ENCODE measurements at regions not wholly inside any gene's neighbourhood (a gene's known extent, or its start where the extent isn't known, plus 50 kb on each side); places are given as distances from the start of the nearest gene placed in this dataset.

DNA sequence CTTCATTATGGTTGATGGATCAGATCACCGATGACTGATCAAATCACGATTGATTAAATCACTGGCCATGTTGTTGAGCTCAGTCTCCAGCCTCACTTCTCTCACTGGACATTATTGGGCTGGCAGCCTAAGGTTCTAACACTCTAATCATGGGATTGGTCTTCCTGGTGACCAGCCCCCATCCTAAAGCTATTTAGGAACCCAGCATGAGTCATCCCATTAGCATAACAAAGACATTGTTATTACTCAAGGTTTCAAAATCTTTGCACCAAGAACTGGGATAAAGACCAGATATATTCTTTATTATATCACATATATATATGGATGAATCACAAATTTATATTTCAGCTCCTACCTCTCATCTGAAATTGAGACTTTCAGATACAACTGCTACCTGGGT is 272.1 kb upstream of the IL12B start:
- no peak for DNase-seq

DNA sequence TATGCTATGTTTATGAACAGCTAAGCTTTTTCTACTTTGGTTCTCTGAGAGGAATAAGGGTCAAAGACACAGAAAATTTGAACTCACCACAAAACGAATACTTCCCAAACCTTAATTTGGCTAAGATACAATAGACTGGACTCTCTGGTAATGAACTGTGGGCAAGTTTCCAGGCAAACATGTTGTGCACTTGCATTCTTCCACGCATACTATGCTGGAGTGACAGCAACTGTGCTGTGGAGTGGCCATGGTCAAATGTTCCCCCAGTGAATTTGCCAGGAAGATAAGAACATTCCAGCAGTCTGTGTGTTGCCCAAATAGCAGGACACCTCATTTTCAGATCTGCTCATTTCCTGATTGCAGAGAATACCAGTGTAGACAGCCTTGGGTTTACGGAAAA is 275.3 kb upstream of the IL12B start:
- no peak for DNase-seq

DNA sequence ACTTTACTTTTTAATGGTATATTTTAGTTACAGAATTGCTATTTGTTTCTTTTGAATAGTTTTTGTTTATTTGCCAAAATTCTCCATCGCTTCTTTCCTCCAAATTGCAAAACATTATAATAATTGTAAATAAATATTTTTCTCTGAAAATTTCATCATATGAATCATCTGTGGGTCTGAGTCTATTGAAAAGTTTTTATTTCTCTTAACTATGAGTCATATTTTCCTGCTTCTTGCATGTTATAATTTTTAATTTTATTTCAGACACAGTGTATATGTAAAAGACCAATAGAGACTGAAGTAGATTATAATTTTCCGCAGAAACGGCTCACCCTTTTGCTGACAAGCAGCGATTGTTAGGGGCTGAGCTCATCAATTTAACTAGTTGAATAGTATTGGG is 279.1 kb upstream of the IL12B start:
- DNase-seq, result no peak

DNA sequence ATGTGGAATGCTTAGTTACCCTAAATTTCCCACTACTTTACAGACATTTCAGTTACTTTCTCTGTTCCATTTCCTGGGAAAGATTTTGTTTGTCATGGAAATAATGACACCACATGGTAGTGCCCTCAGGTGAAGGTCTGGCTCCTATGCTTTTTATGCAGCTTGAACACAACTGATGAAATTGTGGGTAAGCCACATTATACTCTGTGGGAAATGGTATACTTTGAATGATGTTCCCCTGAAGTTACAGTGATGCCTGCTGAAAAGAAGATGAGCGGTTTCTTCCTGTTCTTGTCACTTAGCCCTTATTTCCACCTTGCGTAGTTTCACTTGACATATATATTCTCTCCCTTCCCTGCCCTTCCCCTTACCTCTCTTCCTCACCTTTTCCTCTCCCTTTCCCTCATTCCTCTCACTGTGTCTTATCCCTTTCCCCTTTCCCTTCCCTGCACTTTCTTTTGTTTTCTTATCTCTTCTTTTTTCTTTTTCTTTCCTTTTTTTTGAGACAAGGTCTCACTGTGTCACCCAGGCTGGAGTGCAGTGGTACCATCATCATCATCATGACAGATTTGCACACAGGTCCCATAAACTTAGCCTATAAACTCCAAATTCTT is 280.8 kb upstream of the IL12B start:
- no peak for DNase-seq

DNA sequence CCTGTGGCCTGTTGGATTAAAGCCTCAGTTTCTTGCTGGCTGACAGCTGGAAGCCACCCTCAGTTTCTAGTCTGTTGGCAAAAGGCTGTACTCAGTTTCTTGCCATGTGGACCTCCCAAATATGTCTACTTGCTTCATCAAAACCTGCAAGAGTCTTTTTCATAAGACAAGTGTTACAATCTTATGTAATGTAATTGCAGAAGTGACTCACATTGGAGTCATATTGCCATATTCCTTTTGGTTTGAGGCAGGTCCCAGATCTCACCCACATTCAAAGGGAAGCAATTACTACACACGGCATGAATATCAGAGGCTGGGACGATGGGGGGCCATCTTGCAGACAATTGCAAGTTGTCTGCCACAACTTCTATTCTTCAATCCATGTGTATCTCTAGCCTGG is 286.7 kb upstream of the IL12B start:
- no peak for DNase-seq

DNA sequence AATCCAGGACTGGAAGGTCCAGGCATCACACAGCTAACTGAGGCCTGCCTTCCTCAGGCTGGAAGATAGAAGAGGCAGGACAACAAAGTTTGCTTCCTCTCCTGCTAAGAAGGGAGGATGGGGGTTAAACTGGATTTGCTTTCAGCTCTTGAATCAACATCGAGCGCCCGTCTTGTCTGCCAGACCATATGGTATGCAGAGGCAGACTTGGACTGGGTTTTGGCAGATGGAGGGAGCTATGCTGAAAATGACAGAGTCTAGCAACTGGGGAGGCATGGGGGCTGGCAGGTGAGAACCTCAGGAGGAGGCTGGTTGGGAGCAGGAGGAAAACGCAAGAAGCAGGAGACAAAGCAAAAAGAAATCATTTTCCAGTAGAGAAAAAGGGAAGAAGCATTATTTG is 289.5 kb upstream of the IL12B start:
- DNase-seq, result no peak

DNA sequence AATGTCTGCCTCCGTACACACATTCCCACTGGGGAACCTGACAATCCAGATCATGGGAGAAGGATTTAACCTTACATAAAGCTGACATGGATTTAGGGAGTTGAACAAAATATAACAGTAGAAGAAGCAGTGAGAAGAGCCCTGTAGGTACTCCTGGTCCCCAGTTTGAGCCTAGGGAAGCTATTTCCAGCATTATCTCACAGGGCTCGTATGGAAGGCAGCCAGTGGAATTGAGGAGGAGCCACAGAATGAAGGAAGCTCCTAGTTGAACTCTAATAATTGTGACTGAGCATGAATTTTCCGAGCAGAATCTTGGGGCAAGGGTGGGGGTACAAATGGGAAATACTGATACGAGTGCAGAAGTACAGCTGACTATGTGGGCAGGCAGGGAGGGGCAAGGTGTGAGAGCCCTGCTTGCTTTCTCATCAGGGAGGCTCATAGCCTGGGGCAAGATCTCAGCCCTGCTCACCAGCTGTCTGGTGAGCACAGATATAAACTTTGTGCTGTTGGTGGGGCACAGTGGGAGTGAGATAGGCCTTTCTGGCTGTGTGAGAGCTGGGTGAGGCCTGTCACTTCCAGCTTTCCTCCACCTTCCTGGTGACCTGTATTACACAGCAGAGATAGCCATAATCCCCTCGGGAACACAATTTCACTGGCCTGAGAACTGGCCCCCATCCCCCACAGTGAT is 290.7 kb upstream of the IL12B start:
- no peak for DNase-seq

DNA sequence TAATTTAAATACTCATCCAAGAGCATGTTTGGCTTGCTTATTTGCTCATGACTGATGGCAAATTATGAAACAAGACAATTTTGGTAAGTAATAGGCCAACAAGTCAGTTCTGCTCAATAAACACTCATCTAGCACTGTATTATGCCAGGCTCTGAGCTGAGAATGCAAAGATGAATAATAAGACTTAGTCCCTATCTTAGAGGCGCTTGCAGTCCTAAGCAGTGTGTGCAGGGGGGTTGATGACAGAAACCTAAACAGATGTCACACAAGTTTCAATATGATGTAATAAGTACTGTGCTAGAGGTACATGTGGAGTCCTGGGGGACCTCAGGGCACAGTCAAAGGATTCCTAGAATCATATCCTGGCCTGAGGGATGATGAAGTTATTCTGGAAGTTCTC is 287.6 kb upstream of the ADRA1B start:
- DNase-seq, result no peak

DNA sequence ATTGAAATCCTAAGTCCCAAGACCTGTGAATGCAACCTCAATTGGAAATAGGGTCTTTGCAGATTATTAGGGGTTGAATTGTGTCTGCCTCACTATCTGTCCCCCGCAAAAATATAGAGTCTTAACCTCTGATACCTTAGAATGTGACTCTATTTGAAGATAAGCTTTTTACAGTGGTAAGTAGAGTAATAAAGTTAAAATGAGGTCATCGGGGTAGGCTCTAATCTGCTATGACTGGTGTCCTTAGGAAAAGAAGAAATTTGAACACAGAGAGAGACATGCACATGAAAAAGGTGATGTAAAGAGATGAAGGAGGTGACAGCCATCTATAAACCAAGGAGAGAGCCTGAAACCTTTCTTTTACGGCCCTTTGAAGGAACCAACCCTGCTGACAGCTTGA is 287.1 kb upstream of the ADRA1B start:
- DNase-seq, result no peak

DNA sequence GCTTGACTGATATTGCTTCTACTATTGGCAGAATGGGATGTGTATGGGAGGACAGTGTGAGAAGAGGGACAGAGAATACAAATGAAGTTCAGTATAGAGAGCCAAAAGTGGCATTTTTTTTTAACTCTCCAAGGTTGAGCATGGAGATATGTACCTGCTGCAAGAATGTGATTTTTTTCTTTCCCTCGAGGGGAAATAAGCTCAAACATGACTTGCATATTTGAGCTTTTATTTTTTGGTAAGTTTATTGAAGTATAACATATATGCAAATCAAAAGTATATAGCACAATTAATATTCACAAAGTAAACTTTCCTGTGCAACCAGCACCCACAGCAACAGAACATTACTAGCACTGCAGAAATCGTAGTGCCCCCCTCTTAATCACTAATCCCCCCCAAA is 285.7 kb upstream of the ADRA1B start:
- no peak for DNase-seq

DNA sequence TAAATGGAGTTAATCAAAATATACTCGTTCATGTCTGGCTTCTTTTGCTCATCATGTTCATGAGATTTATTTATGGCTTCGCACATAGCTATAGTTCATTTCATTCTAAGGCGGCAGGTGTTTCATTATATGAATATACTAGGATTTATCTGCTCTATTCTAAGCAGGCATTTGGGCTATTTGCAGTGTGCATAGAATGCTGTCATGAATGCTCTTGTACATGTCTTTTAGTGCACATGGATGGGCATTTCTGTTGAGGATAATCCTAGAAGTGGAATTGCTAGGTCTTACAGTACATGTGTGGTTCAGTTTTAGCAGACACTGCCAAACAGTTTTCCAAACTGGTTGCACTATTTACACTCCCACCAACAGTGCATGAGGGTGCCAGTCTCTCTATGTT is 285.3 kb upstream of the ADRA1B start:
- DNase-seq, result no peak

DNA sequence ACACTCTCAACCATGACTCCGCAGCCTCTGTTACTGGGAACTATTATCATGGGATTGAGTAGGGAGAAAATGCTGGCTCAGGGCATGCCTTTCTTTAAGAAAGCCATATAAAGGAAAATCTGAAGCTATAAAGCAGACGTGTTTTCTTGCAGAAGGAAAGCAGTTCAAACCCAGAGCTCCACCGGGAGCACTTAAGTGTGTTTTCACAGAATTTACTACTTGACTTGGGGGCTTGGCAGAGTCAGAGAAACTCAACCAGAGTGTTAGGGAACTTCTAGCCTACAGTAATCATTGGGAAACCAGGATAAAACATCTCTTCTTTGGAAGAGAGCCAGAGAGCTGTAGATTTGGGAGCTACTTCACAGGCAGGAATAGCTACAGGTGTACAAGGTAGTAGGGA is 283.4 kb upstream of the ADRA1B start:
- no peak for DNase-seq

DNA sequence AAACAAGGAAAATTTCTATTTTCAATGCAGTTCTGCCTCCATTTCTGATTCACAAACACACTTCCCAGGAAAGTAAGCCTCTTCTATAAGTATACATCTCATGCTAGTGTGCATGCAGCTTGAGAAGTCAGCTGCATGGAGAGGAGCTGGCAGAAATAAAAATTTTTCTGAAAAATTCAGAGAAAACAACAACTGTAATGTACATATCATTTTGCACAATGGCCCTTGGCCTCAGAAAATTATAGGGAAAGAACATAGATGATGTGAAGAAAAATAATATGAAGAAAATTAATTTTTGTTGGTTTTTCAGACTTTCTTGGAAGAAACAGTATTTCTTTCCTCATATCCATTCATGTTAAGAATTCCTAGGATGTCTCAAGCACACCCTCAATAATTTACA is 277.8 kb upstream of the ADRA1B start:
- DNase-seq, result no peak

DNA sequence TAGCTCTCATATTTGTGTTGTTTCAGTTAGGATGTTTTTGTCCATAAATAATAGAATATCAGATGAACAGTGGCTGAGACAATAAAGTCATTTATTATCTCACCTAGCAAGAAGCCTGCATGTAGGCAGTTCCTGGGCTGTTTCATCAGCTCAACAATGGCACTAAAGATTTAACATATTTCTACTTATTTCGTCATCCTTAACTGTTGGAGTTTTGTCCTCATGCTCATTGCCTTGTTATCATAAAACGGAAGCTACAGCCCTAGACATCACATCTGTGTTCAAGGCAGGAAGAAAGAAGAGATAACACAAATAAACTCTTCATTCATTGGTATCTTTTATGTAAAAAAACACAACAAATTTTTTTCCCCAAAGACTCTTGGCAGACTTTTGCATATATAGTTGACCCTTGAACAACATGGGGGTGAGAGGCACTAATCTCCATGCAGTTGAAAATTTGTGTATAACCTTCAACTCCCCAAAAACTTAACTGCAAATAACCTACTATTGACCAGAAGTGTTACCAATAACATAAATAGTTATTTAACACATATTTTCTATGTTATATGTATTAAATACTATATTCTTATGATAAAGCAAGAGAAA is 277.2 kb upstream of the ADRA1B start:
- no peak for DNase-seq

DNA sequence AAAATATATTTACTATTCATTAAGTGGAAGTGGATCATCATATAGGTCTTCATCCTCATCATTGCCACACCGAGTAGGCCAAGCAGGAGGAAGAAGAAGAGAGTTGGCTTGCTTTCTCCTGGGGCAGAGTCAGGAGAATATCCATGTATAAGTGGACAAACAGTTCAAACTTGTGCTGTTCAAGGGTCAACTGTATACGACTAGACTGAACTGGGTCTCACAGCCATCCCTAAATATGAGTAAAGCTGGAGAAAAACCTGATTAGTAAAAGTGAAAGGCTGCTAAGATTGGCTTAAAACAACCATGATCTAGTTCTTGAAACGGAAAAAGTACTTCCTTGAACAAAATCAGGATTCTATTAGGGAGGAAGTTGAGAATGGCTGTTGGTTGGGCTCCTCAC is 276.7 kb upstream of the ADRA1B start:
- DNase-seq, result no peak

DNA sequence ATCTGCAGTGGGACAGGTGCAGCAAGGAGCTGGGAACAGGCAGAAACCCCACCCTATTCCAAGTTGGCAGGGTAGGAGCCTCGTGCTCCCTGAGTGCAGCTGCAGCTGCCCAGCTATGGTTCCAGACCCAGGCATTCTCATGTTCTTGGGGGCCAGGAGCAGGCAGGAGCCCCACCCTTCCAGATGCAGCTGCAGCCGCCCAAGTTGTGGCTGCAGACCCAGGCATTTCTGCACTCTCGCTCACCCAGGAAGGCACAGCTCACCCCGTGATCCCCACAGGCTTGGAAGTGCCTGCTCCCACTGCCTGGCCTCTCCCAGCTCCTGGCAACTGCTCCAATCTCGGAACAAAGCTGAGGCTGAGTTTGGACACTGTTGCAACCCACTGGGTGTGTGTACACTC is 275.8 kb upstream of the ADRA1B start:
- no peak for DNase-seq

DNA sequence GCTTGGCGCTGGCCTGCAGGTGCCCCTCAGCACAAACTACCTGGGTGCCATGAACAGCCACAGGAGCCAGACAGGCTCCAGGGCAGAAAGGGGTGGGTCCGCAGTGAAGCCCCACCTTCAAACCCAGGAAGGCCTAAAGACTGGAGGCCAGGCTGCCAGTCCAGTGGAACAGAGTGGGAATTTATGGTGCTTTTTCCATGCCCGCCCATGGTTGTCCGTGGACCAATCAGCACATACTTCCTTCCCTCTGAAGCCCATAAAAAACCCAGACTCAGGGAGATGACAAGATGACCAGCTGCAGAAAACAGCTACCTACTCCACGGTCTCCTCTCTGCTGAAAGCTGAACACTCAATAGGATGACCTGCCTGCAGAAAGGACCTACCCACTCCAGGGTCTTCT is 275.4 kb upstream of the ADRA1B start:
- DNase-seq, result no peak

DNA sequence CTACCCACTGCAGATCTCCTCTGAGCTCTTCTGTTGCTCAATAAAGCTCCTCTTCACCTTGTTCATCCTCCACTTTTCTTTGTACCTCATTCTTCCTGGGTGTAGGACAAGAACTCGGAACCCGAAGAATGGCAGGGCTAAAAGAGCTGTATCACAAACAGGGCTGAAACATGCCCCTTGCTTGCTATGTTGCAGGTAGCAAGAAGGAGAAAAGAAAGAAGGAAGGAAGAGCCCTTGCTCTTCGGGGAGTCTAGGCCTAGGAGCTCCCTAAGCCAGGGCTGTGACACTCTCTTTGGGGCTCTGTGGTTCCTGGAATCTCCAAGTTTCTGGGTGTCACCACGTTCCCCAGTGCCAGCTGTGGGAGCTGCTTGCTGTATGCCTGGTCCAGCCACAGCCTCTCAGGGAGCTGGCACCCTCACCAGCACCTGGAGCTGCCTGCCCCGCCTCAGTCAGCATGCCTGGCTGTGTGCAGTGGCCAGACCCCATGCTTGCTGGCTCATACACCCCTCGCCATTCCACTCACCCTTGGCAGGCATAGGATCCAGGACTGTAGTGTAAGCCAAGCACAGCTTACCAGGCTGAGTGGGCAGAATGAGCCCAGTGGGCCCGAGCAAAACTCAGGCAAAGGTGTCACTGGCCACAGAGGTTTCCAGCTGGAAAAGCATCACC is 274.8 kb upstream of the ADRA1B start:
- no peak for DNase-seq

DNA sequence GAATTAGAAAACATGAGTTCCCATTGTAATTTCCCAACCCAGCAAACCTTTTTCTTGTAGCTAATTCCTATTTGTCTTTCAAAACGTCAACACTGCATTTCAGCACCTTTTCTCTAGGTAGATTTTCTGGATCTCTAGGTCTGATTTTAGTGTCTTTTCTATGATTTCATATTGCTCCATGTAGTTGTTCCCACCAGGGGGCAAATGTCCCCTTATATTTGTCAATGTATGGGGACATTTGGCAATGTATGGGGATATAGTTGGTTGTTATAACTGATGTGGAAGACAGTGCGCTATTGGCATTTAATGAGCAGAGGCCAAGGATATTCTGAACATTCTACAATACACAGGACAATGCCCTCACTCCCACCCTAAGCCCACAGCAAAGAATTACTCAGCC is 273.9 kb upstream of the ADRA1B start:
- no peak for DNase-seq

DNA sequence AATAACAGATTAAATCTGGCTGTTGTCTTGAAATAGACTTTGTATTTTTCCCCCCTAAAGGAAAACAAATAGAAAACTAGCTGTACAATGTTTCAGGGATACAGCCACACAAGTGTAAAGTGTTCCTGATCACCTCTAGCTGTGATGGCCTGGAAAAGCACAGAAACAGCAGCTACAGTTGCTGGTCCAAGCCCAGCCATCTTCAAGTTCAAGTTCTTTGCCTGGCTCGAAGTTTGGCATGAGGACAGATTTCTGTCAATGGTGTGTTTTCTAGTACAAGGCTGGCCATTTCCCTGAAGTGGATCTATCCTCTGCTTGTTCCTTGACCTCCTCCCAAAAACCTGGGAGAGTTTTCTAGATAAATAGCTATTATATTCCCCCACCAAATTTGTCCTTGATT is 272.2 kb upstream of the ADRA1B start:
- no peak for DNase-seq

DNA sequence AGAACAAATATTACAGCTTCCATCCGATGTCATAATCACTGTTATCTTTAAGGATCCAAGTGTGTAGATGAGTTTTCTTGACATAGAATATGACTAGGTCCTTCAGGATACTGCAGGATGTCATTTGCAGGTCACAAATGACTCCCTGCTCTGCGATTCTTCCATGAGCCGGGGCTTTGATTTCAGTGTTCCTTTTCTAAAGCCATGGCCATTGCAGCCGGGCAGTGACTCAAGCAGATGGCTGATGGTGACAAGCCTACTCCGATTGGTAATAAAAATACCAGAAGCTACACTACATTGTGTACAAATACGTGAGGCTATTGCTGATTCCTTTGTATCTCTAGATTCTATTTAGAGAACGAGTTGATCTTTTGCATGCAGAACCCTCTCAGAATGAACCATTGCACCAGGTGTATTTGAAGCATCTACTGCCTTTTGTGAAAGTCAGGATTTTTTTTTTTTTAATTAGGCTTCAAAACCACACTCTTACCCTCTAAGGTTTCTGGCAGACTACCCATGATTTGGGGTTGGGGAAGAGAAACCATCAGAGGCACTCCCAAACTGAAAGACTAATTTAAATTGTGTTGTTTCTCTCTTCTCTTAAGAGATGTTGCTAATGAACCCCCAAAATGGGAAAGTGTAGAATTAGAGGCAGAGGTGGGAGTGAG is 271.0 kb upstream of the ADRA1B start:
- no peak for DNase-seq

DNA sequence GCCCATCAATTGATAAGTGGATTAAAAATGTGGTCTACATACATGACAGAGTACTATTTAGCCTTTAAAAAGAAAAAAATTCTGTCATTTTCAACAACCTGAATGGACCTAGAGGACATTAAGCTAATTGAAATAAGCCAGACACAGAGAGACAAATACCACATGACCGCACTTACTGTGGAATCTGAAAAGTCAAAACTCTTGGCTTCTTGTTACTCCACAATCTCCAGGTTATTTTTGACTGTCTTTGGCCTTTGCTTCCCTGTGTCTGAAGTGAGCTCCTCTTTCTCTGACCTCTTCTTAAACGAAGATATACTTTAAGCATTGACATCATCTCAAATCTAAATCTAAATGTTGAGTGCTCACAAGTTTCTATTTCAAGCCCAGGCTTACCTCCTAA is 265.5 kb upstream of the ADRA1B start:
- no peak for DNase-seq

DNA sequence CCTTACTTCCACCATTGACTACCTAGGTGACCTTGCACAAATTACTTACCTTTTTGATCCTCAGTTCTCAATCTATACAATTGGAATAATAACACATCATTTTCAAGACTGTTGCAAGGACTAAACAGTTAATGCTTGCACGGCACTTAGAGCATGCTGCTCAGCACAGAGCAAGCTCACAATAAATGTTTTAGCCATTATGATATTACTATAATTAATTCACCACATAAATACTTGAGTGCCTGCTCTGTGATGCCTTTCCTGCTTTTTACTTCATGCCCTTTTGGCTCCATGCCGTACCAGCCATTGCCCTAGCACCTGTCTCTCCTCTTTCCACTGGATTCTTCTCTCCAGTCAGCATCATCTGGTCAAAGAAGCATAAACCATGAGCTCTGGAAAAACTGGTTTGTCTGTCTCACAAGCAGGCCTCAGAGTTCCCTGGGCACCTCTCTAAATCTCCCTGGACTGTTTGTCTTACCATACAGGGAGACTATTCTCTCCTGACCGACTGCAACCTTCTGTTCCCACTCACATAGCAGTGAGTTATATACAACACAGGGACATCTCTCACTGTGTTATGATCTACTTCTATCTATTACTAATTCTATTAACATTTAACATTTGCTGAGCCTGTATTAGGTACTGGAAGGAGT is 260.4 kb upstream of the ADRA1B start:
- no peak for DNase-seq
